Upper lobe of left lung (tissue), 4 donors: ENCODE measurements at regions not wholly inside any gene's neighbourhood (a gene's known extent, or its start where the extent isn't known, plus 50 kb on each side); places are given as distances from the start of the nearest gene placed in this dataset.

Experiments used
- POLR2A ChIP-seq, 4 donors: fragments of 450-650 bp; IDR thresholded peaks; one replicate each; pipeline ENCODE4 v1.5.1; 2016 to 2017; ENCODE audit warnings: antibody characterized with exemption in 4 of 4, mild to moderate bottlenecking in 2 of 4
- POLR2AphosphoS5 ChIP-seq, 2 donors: sonication (generic); formaldehyde crosslinking; IDR thresholded peaks; one replicate each; pipeline ENCODE4 v1.5.1; 2017; ENCODE audit warnings: antibody characterized with exemption in 2 of 2
- TF ChIP-seq, protein P1 (sequence below), 6 experiments: fragments of 450-650 bp in 4 of 6; fragments of 200-600 bp in 2 of 6; sonication (generic) in 2 of 6; IDR thresholded peaks; one replicate each; pipeline ENCODE4 v1.5.1; 2016 to 2019; ENCODE audit warnings: antibody characterized with exemption in 6 of 6

GRCh38 chr9:113665064-113665463, 201.5 kb downstream of the RGS3 start:
- TF ChIP-seq, protein P1, sequence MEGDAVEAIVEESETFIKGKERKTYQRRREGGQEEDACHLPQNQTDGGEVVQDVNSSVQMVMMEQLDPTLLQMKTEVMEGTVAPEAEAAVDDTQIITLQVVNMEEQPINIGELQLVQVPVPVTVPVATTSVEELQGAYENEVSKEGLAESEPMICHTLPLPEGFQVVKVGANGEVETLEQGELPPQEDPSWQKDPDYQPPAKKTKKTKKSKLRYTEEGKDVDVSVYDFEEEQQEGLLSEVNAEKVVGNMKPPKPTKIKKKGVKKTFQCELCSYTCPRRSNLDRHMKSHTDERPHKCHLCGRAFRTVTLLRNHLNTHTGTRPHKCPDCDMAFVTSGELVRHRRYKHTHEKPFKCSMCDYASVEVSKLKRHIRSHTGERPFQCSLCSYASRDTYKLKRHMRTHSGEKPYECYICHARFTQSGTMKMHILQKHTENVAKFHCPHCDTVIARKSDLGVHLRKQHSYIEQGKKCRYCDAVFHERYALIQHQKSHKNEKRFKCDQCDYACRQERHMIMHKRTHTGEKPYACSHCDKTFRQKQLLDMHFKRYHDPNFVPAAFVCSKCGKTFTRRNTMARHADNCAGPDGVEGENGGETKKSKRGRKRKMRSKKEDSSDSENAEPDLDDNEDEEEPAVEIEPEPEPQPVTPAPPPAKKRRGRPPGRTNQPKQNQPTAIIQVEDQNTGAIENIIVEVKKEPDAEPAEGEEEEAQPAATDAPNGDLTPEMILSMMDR (IDR thresholded peaks at IDR 0.05): no peak
- TF ChIP-seq POLR2AphosphoS5 (IDR thresholded peaks at IDR 0.05) (no peak), POLR2A (IDR thresholded peaks at IDR 0.05) (no peak)
